GM18517 (cell line): ENCODE measurements at regions not wholly inside any gene's neighbourhood (a gene's known extent, or its start where the extent isn't known, plus 50 kb on each side); places are given as distances from the start of the nearest gene placed in this dataset.
"Not testable (repeated sequence)": the region's sequence is repeated elsewhere in the genome, so short reads cannot be mapped to it uniquely, and the experiment has no call there.

ENCODE experiments used
- ATAC-seq: cut with Tn5 transposase; IDR thresholded peaks from one replicate; pipeline ENCODE4 v1.9.1; 2021; ENCODE audit warnings: mild to moderate bottlenecking, moderate library complexity; ENCODE audit not compliant: unreplicated experiment

- ATAC-seq: no peak
Observed at GRCh38 chr12:131620520-131620919, 90.4 kb upstream of the SFSWAP start.

DNA sequence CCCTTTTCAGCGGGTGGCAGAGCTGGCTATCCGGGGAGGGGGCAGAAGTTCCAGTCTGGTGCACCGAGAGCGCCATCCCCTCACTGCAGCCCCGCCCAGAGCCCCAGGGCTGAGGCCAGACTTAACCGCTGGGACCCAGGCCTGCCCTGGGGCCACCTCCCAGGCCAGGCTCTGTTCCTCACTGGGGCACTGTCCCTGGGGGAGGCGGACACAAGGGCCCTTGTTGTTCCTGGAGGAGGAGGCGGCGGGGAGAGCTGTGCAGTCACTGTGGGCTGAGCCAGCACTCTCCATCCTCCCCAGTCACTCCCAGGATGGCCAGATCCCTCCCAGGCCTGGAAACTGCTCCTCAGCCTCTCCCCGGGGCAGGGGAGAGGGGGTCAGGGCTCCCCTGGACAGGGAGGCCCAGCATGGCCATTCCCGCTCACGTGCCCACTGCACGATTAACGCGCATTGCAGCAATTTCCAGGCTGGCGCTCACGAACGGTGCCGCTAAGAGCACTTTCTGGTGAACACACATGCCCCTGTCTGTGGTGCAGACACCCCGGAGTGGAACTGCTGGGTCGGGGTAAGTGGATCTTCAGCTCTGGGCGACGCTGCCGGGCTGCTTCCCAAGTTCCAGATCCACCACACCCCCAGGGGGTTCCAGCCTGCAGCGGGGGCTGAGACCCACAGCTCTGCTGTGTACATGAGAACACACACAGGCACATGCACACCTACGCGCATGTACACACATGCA, 89.8 kb upstream of the SFSWAP start:
- no peak for ATAC-seq

GRCh38 chr12:131621701-131622421, 89.0 kb upstream of the SFSWAP start:
- ATAC-seq: no peak

DNA sequence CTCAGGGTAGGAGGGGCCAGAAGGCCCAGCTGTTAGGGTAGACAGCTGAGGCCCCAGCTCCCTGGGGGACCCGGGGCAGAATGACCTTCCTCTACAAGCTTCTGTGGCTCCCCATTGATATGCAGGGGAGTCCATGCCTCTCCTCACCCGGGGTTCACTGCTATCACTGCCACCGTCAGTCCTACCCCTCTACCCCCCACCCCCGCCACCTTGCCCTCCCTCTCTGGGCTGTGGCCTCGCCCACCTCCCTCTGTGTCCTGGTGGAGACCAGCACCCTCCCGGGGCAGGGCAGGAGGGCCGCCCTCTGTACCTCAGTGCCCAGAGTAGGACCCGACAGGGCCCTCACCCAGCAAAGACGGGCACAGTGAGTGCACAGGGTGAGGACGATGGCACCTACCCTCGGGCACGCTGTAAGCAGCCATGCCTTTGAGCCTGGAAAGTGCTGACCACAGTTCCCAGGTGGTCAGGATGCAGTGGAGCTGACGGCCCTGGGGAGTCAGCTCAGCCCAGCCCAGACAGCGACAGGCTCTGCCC, 88.4 kb upstream of the SFSWAP start:
- no peak for ATAC-seq

GRCh38 chr12:131623404-131624368, 87.2 kb upstream of the SFSWAP start:
- not testable (repeated sequence) for ATAC-seq

- not testable (repeated sequence) for ATAC-seq
Observed at GRCh38 chr12:131624369-131624739, 86.5 kb upstream of the SFSWAP start.

GRCh38 chr12:131624756-131625501, 86.0 kb upstream of the SFSWAP start:
- not testable (repeated sequence) for ATAC-seq

GRCh38 chr12:131625966-131626722, 84.7 kb upstream of the SFSWAP start:
- not testable (repeated sequence) for ATAC-seq

DNA sequence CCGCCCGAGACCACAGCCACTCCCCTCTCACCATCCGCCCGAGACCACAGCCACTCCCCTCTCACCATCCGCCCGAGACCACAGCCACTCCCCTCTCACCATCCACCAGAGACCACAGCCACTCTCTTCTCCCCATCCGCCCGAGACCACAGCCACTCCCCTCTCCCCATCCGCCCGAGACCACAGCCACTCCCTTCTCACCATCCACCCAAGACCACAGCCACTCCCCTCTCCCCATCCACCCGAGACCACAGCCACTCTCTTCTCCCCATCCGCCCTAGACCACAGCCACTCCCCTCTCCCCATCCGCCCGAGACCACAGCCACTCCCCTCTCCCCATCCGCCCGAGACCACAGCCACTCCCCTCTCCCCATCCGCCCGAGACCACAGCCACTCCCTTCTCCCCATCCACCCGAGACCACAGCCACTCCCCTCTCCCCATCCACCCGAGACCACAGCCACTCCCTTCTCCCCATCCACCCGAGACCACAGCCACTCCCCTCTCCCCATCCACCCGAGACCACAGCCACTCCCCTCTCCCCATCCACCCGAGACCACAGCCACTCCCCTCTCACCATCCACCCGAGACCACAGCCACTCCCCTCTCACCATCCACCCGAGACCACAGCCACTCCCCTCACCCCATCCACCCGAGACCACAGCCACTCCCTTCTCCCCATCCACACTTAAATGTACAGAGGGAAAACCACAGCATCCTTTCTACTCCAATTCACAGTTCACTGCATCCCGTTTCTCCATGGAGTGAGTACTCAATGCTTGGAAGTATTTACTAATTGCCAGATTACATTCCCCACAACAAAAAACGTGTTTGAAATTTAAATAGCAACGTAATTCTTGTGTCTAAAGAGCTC, 83.5 kb upstream of the SFSWAP start:
- ATAC-seq: not testable (repeated sequence)

DNA sequence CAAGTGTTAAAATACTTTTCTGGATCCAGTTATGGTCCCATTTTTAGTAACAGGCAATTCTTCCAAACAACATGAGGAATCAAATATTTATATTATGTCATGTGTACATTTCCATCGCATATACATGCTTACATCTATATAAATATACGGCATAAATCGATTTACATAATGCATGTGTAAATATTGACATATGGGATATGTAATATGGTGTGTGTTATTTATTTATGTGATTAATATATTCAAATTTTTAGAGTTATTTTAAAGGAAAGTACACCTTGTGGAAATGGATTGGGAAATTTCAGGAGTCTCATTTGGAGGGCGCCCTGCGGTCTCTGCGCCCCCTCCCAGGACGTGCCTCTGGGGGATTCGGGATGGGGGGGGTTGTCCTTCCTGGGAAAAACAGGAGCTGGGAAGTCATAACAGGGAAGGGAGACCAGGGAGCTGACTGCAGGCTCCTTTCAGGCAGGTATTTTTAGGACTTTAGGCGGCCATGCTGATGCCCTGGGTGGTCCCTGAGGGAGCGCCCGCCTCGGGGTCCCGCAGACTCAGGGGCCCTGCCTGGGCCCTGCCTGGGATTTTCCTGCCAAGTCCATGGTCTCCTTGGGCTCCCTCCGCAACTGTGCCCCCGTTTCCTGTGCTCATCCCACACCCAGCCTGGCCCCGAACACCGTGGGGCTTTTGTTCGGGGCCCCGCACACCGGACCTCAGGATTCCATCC, 82.7 kb upstream of the SFSWAP start:
- ATAC-seq: no peak

DNA sequence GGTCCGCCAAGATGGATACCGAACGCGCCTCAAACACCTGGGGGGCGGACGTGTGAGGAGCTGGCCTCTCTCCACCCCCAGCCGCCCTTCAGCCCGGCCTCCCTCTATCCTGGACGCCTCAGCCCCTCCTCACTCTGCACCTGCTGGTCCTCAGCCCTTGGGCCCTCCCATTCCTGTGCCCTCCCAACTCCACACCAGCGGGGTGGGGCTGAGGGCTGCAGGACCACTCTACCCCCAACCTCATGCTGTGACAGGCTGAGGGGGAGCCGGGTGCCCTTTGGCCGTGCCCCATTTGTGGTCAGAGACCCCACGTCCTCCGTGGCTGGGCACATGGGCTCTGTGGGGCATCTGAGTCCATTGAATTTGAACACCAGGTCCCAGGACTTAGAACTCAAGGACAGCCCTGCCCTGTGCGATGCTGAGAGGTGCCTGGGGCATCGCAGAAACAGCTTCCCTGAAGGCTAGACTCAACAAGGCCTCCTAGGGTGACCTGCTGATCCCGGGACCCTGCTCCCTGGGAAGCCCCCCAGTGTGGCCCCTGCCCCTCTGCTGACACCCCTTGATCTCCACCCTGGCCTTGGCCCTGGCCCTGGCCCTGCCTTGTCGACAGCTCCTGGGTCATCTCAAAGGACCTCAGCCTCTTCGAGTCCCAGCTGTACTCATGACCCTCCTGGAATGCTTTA, 82.0 kb upstream of the SFSWAP start:
- ATAC-seq: no peak

- ATAC-seq: no peak
Observed at GRCh38 chr12:131631230-131631629, 79.7 kb upstream of the SFSWAP start.

GRCh38 chr12:131631889-131632651, 78.8 kb upstream of the SFSWAP start:
- not testable (repeated sequence) for ATAC-seq

DNA sequence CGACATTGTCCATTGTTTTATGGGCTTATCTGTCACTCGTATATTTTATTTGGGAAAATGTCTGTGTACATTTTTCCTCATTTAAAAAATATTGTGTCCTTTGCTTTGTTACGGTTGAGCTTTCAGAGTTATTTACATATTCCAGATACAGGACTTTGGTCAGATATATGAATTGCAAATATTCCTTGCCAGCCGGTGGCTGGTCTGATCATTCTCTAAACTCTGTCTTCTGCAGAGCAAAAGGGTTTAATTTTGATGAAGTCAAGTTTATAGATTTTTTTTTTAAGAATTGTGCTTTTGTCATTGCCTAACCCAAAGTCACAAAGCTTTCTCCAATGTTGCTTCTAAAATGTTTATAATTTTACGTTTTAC, 78.3 kb upstream of the SFSWAP start:
- not testable (repeated sequence) for ATAC-seq

GRCh38 chr12:131633610-131634009, 77.3 kb upstream of the SFSWAP start:
- not testable (repeated sequence) for ATAC-seq

DNA sequence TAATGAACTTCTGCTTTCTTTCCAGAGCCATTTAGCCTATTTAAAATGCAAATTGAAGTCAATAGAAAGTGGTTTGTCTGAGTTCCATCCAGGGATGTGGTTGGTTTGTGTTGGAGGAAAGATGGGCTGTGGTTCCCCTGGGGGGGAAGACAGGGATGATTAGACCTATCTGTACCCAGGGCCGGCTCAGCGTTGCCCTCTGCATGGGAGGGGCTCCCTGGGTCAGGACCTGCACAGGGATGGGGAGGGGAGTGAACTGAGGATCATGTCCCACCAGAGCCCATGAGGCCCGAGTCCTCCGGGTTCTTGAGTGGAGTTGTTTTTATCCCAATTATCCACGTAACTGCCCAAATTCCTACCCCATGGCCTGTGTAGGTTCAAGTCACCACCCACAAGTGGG, 76.9 kb upstream of the SFSWAP start:
- no peak for ATAC-seq

DNA sequence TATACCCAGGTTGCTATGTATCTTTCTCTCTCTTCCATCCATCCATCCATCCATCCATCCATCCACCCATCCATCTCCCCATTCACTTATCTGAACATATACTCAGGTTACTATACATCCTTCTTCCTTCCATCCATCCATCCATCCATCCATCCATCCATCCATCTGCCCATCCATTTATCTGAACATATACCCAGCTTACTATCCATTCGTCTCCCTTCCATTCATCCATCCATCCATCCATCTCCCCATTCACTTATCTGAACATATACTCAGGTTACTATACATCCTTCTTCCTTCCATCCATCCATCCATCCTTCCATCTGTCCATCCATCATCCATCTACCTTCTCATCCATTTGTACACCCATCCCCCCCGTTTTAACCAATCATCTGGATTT, 75.9 kb upstream of the SFSWAP start:
- ATAC-seq: not testable (repeated sequence)
